Liver (tissue), 3 donors: ENCODE measurements at regions not wholly inside any gene's neighbourhood (a gene's known extent, or its start where the extent isn't known, plus 50 kb on each side); places are given as distances from the start of the nearest gene placed in this dataset.

ENCODE experiments used
- RXRA ChIP-seq, 2 donors: IDR thresholded peaks; 2 replicates each; pipeline ENCODE4 v1.6.1; 2017 to 2018; ENCODE audit warnings: antibody characterized with exemption in 2 of 2, mild to moderate bottlenecking in 1 of 2
- TAF1 ChIP-seq: conservative IDR thresholded peaks from 2 replicates; pipeline ENCODE4 v1.6.1; 2016; ENCODE audit warnings: antibody characterized with exemption, mild to moderate bottlenecking
- TF ChIP-seq, protein P1 (sequence below): fragments of 150-350 bp; IDR thresholded peaks from 2 replicates; pipeline ENCODE4 v1.5.1; 2017; ENCODE audit warnings: improper control_type of control experiment, low read depth, low read length; ENCODE audit not compliant: missing input control
- TF ChIP-seq, protein P2 (sequence below): IDR thresholded peaks from 2 replicates; pipeline ENCODE4 v1.6.1; 2016; ENCODE audit warnings: antibody characterized with exemption
- donor health status: healthy.
- donor health status: healthy.

DNA sequence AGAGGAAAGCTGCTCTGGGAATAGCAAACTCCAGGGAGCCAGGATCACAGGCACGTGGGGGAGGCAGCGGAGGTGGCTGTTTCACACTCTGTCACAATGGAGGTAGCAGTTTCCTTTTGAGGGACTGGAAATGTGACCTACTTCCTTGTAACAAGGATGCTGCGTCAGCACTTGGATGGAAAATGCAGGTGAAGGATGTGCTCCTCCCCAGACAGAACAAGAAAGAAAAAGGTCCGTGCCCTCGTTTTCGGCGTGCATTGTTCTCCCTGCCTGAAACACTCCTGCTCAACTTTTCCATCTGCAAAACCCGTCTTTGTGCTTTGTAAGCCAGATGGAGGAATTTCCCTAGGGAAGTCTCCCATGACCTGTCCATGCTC is 55.1 kb upstream of the SH3PXD2B start:
- TF ChIP-seq, protein P1, sequence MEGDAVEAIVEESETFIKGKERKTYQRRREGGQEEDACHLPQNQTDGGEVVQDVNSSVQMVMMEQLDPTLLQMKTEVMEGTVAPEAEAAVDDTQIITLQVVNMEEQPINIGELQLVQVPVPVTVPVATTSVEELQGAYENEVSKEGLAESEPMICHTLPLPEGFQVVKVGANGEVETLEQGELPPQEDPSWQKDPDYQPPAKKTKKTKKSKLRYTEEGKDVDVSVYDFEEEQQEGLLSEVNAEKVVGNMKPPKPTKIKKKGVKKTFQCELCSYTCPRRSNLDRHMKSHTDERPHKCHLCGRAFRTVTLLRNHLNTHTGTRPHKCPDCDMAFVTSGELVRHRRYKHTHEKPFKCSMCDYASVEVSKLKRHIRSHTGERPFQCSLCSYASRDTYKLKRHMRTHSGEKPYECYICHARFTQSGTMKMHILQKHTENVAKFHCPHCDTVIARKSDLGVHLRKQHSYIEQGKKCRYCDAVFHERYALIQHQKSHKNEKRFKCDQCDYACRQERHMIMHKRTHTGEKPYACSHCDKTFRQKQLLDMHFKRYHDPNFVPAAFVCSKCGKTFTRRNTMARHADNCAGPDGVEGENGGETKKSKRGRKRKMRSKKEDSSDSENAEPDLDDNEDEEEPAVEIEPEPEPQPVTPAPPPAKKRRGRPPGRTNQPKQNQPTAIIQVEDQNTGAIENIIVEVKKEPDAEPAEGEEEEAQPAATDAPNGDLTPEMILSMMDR: no peak
- TF ChIP-seq RXRA (IDR thresholded peaks at IDR 0.05) (no peak), TAF1 (no peak)
- TF ChIP-seq, protein P2, sequence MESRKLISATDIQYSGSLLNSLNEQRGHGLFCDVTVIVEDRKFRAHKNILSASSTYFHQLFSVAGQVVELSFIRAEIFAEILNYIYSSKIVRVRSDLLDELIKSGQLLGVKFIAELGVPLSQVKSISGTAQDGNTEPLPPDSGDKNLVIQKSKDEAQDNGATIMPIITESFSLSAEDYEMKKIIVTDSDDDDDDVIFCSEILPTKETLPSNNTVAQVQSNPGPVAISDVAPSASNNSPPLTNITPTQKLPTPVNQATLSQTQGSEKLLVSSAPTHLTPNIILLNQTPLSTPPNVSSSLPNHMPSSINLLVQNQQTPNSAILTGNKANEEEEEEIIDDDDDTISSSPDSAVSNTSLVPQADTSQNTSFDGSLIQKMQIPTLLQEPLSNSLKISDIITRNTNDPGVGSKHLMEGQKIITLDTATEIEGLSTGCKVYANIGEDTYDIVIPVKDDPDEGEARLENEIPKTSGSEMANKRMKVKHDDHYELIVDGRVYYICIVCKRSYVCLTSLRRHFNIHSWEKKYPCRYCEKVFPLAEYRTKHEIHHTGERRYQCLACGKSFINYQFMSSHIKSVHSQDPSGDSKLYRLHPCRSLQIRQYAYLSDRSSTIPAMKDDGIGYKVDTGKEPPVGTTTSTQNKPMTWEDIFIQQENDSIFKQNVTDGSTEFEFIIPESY: no peak
